Activated CD8-positive, alpha-beta memory T cell treated with anti-CD3 and anti-CD28 coated beads, Interleukin-2, amount 10 ng/mL, durations not matched to agents 7 days and 5 days (primary cell): ENCODE measurements at regions not wholly inside any gene's neighbourhood (a gene's known extent, or its start where the extent isn't known, plus 50 kb on each side); places are given as distances from the start of the nearest gene placed in this dataset.

ENCODE experiments used
- ATAC-seq: fragments of 150-1000 bp; cut with Tn5 transposase; one replicate; pipeline ENCODE4 v1.10.0; 2021; ENCODE audit warnings: moderate library complexity
- CTCF ChIA-PET: fragments of 350-600 bp; sonication (Branson Sonifier 250); formaldehyde crosslinking; loops from one replicate; lab custom pipeline; 2021; ENCODE audit warnings: antibody characterized with exemption; lab: Charles Lee
- DNase-seq: peaks from one replicate; pipeline ENCODE4 v3.0.0-alpha.2; 2020
- H3K27ac Mint-ChIP-seq: one replicate; pipeline ENCODE4 v1.8.0; 2021; ENCODE audit warnings: mild to moderate bottlenecking, mixed read lengths
- H3K27me3 Mint-ChIP-seq: one replicate; pipeline ENCODE4 v1.8.0; 2021; ENCODE audit warnings: mixed read lengths
- H3K36me3 Mint-ChIP-seq: one replicate; pipeline ENCODE4 v1.8.0; 2021; ENCODE audit warnings: mild to moderate bottlenecking, mixed read lengths
- H3K4me1 Mint-ChIP-seq: one replicate; pipeline ENCODE4 v1.8.0; 2021; ENCODE audit warnings: mixed read lengths
- H3K4me3 Mint-ChIP-seq: one replicate; pipeline ENCODE4 v1.8.0; 2021; ENCODE audit warnings: mild to moderate bottlenecking, moderate library complexity, mixed read lengths
- H3K9me3 Mint-ChIP-seq: one replicate; pipeline ENCODE4 v1.8.0; 2022; ENCODE audit warnings: low read depth, mixed read lengths

- Mint-ChIP-seq H3K9me3 (no peaks in the 10 kb centered on the region), H3K27ac (no peak overlapping the region), H3K27me3 (no peaks in the 10 kb centered on the region), H3K4me3 (no peak overlapping the region), H3K4me1 (no peaks in the 10 kb centered on the region), H3K36me3 (no peaks in the 10 kb centered on the region)
- no peak for ATAC-seq
- CTCF ChIA-PET: no interaction called here
- DNase-seq: no peak
Observed at GRCh38 chr1:106843518-106843917, 213.0 kb upstream of the PRMT6 start.

GRCh38 chr1:106846656-106847055 lies 209.8 kb upstream of the PRMT6 start:
- Mint-ChIP-seq H3K36me3 (no peaks in the 10 kb centered on the region), H3K4me1 (no peaks in the 10 kb centered on the region), H3K4me3 (no peak overlapping the region), H3K27ac (no peak overlapping the region), H3K9me3 (no peaks in the 10 kb centered on the region), H3K27me3 (no peaks in the 10 kb centered on the region)
- ATAC-seq (no peak), DNase-seq (no peak)
- CTCF ChIA-PET: no interaction called here

- H3K36me3 Mint-ChIP-seq: no peaks in the 10 kb centered on the region
- H3K27ac Mint-ChIP-seq: no peak overlapping the region
- no peaks in the 10 kb centered on the region for H3K9me3 Mint-ChIP-seq
- CTCF ChIA-PET: no interaction called here
- no peak overlapping the region for H3K4me3 Mint-ChIP-seq
- no peak for DNase-seq
- no peak for ATAC-seq
- H3K27me3 Mint-ChIP-seq: no peaks in the 10 kb centered on the region
- no peaks in the 10 kb centered on the region for H3K4me1 Mint-ChIP-seq
Observed at GRCh38 chr1:106861110-106861509, 195.4 kb upstream of the PRMT6 start.

GRCh38 chr1:106868828-106869227 lies 187.6 kb upstream of the PRMT6 start:
- H3K36me3 Mint-ChIP-seq: no peaks in the 10 kb centered on the region
- CTCF ChIA-PET: no interaction called here
- H3K4me3 Mint-ChIP-seq: no peak overlapping the region
- no peak for DNase-seq
- no peaks in the 10 kb centered on the region for H3K27me3 Mint-ChIP-seq
- peaks cover 6% of the 10 kb centered on the region for H3K9me3 Mint-ChIP-seq
- H3K4me1 Mint-ChIP-seq: no peaks in the 10 kb centered on the region
- H3K27ac Mint-ChIP-seq: no peak overlapping the region
- ATAC-seq: no peak

GRCh38 chr1:106875622-106876021 lies 180.9 kb upstream of the PRMT6 start:
- Mint-ChIP-seq H3K27ac (no peak overlapping the region), H3K4me3 (no peak overlapping the region), H3K9me3 (peaks cover 4% of the 10 kb centered on the region), H3K4me1 (no peaks in the 10 kb centered on the region), H3K36me3 (no peaks in the 10 kb centered on the region), H3K27me3 (no peaks in the 10 kb centered on the region)
- CTCF ChIA-PET: no interaction called here
- no peak for DNase-seq
- ATAC-seq: no peak

- no peaks in the 10 kb centered on the region for H3K36me3 Mint-ChIP-seq
- peaks cover 7% of the 10 kb centered on the region for H3K9me3 Mint-ChIP-seq
- no peak overlapping the region for H3K27ac Mint-ChIP-seq
- DNase-seq (no peak), ATAC-seq (no peak)
- H3K4me3 Mint-ChIP-seq: no peak overlapping the region
- H3K4me1 Mint-ChIP-seq: no peaks in the 10 kb centered on the region
- CTCF ChIA-PET: no interaction called here
- H3K27me3 Mint-ChIP-seq: no peaks in the 10 kb centered on the region
Observed at GRCh38 chr1:106876384-106876783, 180.1 kb upstream of the PRMT6 start.

- Mint-ChIP-seq H3K9me3 (peaks cover 3% of the 10 kb centered on the region), H3K36me3 (no peaks in the 10 kb centered on the region), H3K4me1 (no peaks in the 10 kb centered on the region), H3K27me3 (no peaks in the 10 kb centered on the region), H3K27ac (no peak overlapping the region), H3K4me3 (no peak overlapping the region)
- DNase-seq (no peak), ATAC-seq (no peak)
- CTCF ChIA-PET: no interaction called here
Observed at GRCh38 chr1:106879538-106879937, 176.9 kb upstream of the PRMT6 start.

- Mint-ChIP-seq H3K36me3 (no peaks in the 10 kb centered on the region), H3K27ac (no peak overlapping the region), H3K9me3 (peaks cover 3% of the 10 kb centered on the region), H3K4me3 (no peak overlapping the region), H3K4me1 (no peaks in the 10 kb centered on the region), H3K27me3 (no peaks in the 10 kb centered on the region)
- ATAC-seq (no peak), DNase-seq (no peak)
- CTCF ChIA-PET: no interaction called here
Observed at GRCh38 chr1:106880226-106880625, 176.2 kb upstream of the PRMT6 start.

GRCh38 chr1:106883208-106883607 lies 173.3 kb upstream of the PRMT6 start:
- H3K27ac Mint-ChIP-seq: no peak overlapping the region
- CTCF ChIA-PET: no interaction called here
- no peaks in the 10 kb centered on the region for H3K27me3 Mint-ChIP-seq

GRCh38 chr1:106889059-106889458 lies 167.4 kb upstream of the PRMT6 start:
- Mint-ChIP-seq H3K27me3 (no peaks in the 10 kb centered on the region), H3K36me3 (no peaks in the 10 kb centered on the region), H3K27ac (no peak overlapping the region), H3K4me1 (no peaks in the 10 kb centered on the region), H3K4me3 (no peak overlapping the region), H3K9me3 (no peaks in the 10 kb centered on the region)
- CTCF ChIA-PET: no interaction called here
- ATAC-seq: no peak
- no peak for DNase-seq

More at GRCh38 chr1:106883208-106883607, 173.3 kb upstream of the PRMT6 start:
- DNase-seq (no peak), ATAC-seq (no peak)
- Mint-ChIP-seq H3K9me3 (peaks cover 3% of the 10 kb centered on the region), H3K4me1 (no peaks in the 10 kb centered on the region), H3K4me3 (no peak overlapping the region), H3K36me3 (no peaks in the 10 kb centered on the region)

GRCh38 chr1:106889583-106889982 lies 166.9 kb upstream of the PRMT6 start:
- H3K9me3 Mint-ChIP-seq: no peaks in the 10 kb centered on the region
- H3K36me3 Mint-ChIP-seq: no peaks in the 10 kb centered on the region
- no peak overlapping the region for H3K4me3 Mint-ChIP-seq
- no peak overlapping the region for H3K27ac Mint-ChIP-seq
- CTCF ChIA-PET: no interaction called here
- DNase-seq: no peak
- H3K4me1 Mint-ChIP-seq: no peaks in the 10 kb centered on the region
- no peaks in the 10 kb centered on the region for H3K27me3 Mint-ChIP-seq
- no peak for ATAC-seq

GRCh38 chr1:106897976-106898375 lies 158.5 kb upstream of the PRMT6 start:
- CTCF ChIA-PET: no interaction called here
- H3K9me3 Mint-ChIP-seq: peaks cover 2% of the 10 kb centered on the region
- H3K27ac Mint-ChIP-seq: no peak overlapping the region
- H3K4me1 Mint-ChIP-seq: no peaks in the 10 kb centered on the region
- ATAC-seq (no peak), DNase-seq (no peak)
- H3K27me3 Mint-ChIP-seq: no peaks in the 10 kb centered on the region
- no peak overlapping the region for H3K4me3 Mint-ChIP-seq
- H3K36me3 Mint-ChIP-seq: no peaks in the 10 kb centered on the region

- Mint-ChIP-seq H3K27ac (no peak overlapping the region), H3K4me1 (no peaks in the 10 kb centered on the region), H3K4me3 (no peak overlapping the region), H3K36me3 (no peaks in the 10 kb centered on the region), H3K9me3 (peaks cover 2% of the 10 kb centered on the region), H3K27me3 (no peaks in the 10 kb centered on the region)
- CTCF ChIA-PET: no interaction called here
- DNase-seq (no peak), ATAC-seq (no peak)
Observed at GRCh38 chr1:106899644-106900043, 156.8 kb upstream of the PRMT6 start.

GRCh38 chr1:106907795-106908194 lies 148.7 kb upstream of the PRMT6 start:
- Mint-ChIP-seq H3K36me3 (no peaks in the 10 kb centered on the region), H3K27ac (no peak overlapping the region), H3K27me3 (no peaks in the 10 kb centered on the region), H3K9me3 (peaks cover 3% of the 10 kb centered on the region), H3K4me3 (no peak overlapping the region), H3K4me1 (no peaks in the 10 kb centered on the region)
- ATAC-seq (no peak), DNase-seq (no peak)
- CTCF ChIA-PET: no interaction called here

GRCh38 chr1:106908689-106909088 lies 147.8 kb upstream of the PRMT6 start:
- CTCF ChIA-PET: no interaction called here
- Mint-ChIP-seq H3K9me3 (peaks cover 3% of the 10 kb centered on the region), H3K36me3 (no peaks in the 10 kb centered on the region), H3K27ac (no peak overlapping the region), H3K4me3 (no peak overlapping the region), H3K4me1 (no peaks in the 10 kb centered on the region), H3K27me3 (no peaks in the 10 kb centered on the region)
- DNase-seq: no peak
- ATAC-seq: no peak
